ENCODE measurements at regions not wholly inside any gene's neighbourhood (a gene's known extent, or its start where the extent isn't known, plus 50 kb on each side); places are given as distances from the start of the nearest gene placed in this dataset.

- TF ChIP-seq POLR2A (IDR thresholded peaks at IDR 0.05; ENCODE audit: low read depth, low read length) (no peak), POLR2AphosphoS5 (IDR thresholded peaks at IDR 0.05; ENCODE audit: low read depth, low read length) (no peak)
These were observed 103.0 kb upstream of the TMTC2 start for GRCh38 chr12:82583756-82584155.

Measured in GM12891 (cell line).